PFSK-1 (cell line): ENCODE measurements at regions not wholly inside any gene's neighbourhood (a gene's known extent, or its start where the extent isn't known, plus 50 kb on each side); places are given as distances from the start of the nearest gene placed in this dataset.

Source experiments
- POLR2AphosphoS5 ChIP-seq: IDR thresholded peaks from 2 replicates; pipeline ENCODE4 v1.6.1; 2012; ENCODE audit warnings: low read depth, mild to moderate bottlenecking, control low read depth, low read length, moderate library complexity
- TAF1 ChIP-seq: IDR thresholded peaks from 2 replicates; pipeline ENCODE4 v1.6.1; 2012; ENCODE audit warnings: low read length, control low read depth, borderline replicate concordance; ENCODE audit not compliant: insufficient read depth

GRCh38 chr7:125681508-125681907 is 751.9 kb upstream of the POT1 start:
- TF ChIP-seq POLR2AphosphoS5 (no peak), TAF1 (no peak)
